ENCODE measurements at regions not wholly inside any gene's neighbourhood (a gene's known extent, or its start where the extent isn't known, plus 50 kb on each side); places are given as distances from the start of the nearest gene placed in this dataset.

GRCh38 chr1:168920456-168921094 is 185.9 kb upstream of the ATP1B1 start:
- TF ChIP-seq, protein P1, sequence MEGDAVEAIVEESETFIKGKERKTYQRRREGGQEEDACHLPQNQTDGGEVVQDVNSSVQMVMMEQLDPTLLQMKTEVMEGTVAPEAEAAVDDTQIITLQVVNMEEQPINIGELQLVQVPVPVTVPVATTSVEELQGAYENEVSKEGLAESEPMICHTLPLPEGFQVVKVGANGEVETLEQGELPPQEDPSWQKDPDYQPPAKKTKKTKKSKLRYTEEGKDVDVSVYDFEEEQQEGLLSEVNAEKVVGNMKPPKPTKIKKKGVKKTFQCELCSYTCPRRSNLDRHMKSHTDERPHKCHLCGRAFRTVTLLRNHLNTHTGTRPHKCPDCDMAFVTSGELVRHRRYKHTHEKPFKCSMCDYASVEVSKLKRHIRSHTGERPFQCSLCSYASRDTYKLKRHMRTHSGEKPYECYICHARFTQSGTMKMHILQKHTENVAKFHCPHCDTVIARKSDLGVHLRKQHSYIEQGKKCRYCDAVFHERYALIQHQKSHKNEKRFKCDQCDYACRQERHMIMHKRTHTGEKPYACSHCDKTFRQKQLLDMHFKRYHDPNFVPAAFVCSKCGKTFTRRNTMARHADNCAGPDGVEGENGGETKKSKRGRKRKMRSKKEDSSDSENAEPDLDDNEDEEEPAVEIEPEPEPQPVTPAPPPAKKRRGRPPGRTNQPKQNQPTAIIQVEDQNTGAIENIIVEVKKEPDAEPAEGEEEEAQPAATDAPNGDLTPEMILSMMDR (IDR thresholded peaks at IDR 0.05; ENCODE audit: low read depth, low read length), result no peak
- no peak overlapping the region for H3K27ac ChIP-seq
- H3K27me3 ChIP-seq (ENCODE audit: insufficient read depth, low read depth, severe bottlenecking), result no peaks in the 10 kb centered on the region
- no peak for DNase-seq
- H3K36me3 ChIP-seq, result no peaks in the 10 kb centered on the region
- H3K4me3 ChIP-seq (ENCODE audit: low read depth, low read length), result no peak overlapping the region
- no peaks in the 10 kb centered on the region for H3K9me3 ChIP-seq (ENCODE audit: severe bottlenecking)

GRCh38 chr1:168921629-168922028 is 184.9 kb upstream of the ATP1B1 start:
- no peak for DNase-seq
- Histone ChIP-seq H3K9me3 (ENCODE audit: severe bottlenecking) (no peaks in the 10 kb centered on the region), H3K36me3 (no peaks in the 10 kb centered on the region), H3K27me3 (ENCODE audit: insufficient read depth, low read depth, severe bottlenecking) (no peaks in the 10 kb centered on the region), H3K27ac (no peak overlapping the region), H3K4me3 (ENCODE audit: low read depth, low read length) (no peak overlapping the region)
- TF ChIP-seq, protein P1 (IDR thresholded peaks at IDR 0.05; ENCODE audit: low read depth, low read length), result no peak

DNA sequence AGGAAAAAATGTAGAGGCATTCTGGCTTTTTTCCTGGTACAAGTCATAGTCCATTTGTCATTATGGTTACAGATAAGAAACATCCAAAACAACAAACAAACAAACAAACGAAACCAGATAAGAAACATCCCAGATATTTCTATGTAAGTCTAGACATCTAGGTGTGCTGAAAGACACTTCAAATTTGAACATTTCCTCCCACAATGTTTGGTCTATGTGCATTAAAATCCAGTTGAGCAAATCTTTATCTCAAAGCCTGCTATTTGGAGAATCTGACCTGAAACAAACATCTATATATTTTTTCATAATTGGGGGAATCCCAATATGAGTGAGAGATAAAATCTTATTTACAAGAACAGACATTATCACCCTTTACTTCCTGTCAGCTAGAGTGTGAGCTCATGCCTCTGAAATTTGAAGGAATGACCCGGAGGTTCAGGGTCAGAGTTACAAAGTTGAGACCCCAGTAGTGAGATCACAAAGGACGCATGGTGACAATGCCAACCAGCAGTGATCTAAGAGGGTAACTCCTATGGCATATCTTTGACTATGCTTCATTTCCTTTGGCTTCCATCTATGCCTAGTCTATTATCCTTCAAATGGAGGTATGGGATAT is 182.9 kb upstream of the ATP1B1 start:
- TF ChIP-seq, protein P1 (IDR thresholded peaks at IDR 0.05; ENCODE audit: low read depth, low read length), result no peak
- Histone ChIP-seq H3K9me3 (ENCODE audit: severe bottlenecking) (no peaks in the 10 kb centered on the region), H3K4me3 (ENCODE audit: low read depth, low read length) (no peak overlapping the region), H3K36me3 (no peaks in the 10 kb centered on the region), H3K27ac (no peak overlapping the region), H3K27me3 (ENCODE audit: insufficient read depth, low read depth, severe bottlenecking) (no peaks in the 10 kb centered on the region)
- DNase-seq, result no peak

DNA sequence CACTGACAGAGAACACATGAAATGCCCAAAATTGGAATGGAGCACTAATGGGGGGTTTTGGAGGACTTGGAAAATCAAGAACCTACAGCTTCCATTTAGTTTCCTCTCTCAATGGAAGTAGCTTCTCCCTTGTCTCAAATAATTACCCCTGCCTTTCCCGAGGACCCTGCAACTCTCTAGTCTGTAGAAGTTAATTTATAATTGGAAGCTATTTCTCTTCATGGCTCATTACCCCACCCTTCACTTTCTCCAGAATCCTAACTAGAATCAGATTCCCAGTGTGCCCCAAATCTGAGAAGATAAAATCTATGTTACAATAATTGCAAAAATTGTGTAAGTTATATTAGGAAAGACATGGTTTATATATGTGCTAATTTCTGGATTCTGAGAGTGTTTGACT is 181.5 kb upstream of the ATP1B1 start:
- no peaks in the 10 kb centered on the region for H3K9me3 ChIP-seq (ENCODE audit: severe bottlenecking)
- H3K27me3 ChIP-seq (ENCODE audit: insufficient read depth, low read depth, severe bottlenecking), result no peaks in the 10 kb centered on the region
- H3K36me3 ChIP-seq, result no peaks in the 10 kb centered on the region
- no peak overlapping the region for H3K4me3 ChIP-seq (ENCODE audit: low read depth, low read length)
- TF ChIP-seq, protein P1 (IDR thresholded peaks at IDR 0.05; ENCODE audit: low read depth, low read length), result no peak
- H3K27ac ChIP-seq, result no peak overlapping the region
- no peak for DNase-seq

DNA sequence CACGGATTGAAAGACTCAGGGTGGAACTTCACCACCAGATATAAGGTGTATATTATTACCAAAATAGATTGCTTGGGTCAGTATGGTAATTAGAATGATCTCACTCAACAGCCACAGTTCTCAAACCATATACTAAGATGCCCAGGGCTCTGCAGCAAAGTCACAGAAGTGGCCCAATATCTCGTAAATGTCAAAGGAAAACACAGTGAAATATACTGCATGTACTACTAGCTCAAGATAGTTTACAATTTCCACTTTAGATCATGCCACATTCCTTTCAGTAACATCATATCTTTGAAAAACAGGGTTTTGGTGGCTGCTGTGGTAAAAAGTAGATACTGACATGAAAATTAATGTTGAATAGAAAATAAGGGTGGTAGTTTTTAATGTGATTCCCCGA is 180.3 kb upstream of the ATP1B1 start:
- no peak overlapping the region for H3K4me3 ChIP-seq (ENCODE audit: low read depth, low read length)
- no peaks in the 10 kb centered on the region for H3K36me3 ChIP-seq
- TF ChIP-seq, protein P1 (IDR thresholded peaks at IDR 0.05; ENCODE audit: low read depth, low read length), result no peak
- H3K27me3 ChIP-seq (ENCODE audit: insufficient read depth, low read depth, severe bottlenecking), result no peaks in the 10 kb centered on the region
- no peaks in the 10 kb centered on the region for H3K9me3 ChIP-seq (ENCODE audit: severe bottlenecking)
- H3K27ac ChIP-seq, result no peak overlapping the region
- DNase-seq, result no peak

- H3K9me3 ChIP-seq (ENCODE audit: severe bottlenecking), result no peaks in the 10 kb centered on the region
- H3K4me3 ChIP-seq (ENCODE audit: low read depth, low read length), result no peak overlapping the region
- TF ChIP-seq, protein P1 (IDR thresholded peaks at IDR 0.05; ENCODE audit: low read depth, low read length), result no peak
- no peaks in the 10 kb centered on the region for H3K27me3 ChIP-seq (ENCODE audit: insufficient read depth, low read depth, severe bottlenecking)
- no peak overlapping the region for H3K27ac ChIP-seq
- H3K36me3 ChIP-seq, result no peaks in the 10 kb centered on the region
- DNase-seq, result no peak
These were observed 174.0 kb upstream of the ATP1B1 start for GRCh38 chr1:168932539-168932938.
